GM12865 (cell line): ENCODE measurements at regions not wholly inside any gene's neighbourhood (a gene's known extent, or its start where the extent isn't known, plus 50 kb on each side); places are given as distances from the start of the nearest gene placed in this dataset.

Experiments used
- DNase-seq: peaks from one replicate; pipeline ENCODE4 v3.0.0; 2010; ENCODE audit warnings: low read depth
- H3K4me3 ChIP-seq: 2 replicates; pipeline ENCODE4 v1.5.1; 2011; ENCODE audit warnings: mild to moderate bottlenecking, low read depth, low read length, control low read depth
- TF ChIP-seq, protein P1 (sequence below): IDR thresholded peaks from 2 replicates; pipeline ENCODE4 v1.5.1; 2011; ENCODE audit warnings: low read length, control low read depth, low read depth, inconsistent platforms; ENCODE audit not compliant: insufficient read depth; ENCODE audit errors: missing control alignments

- TF ChIP-seq, protein P1, sequence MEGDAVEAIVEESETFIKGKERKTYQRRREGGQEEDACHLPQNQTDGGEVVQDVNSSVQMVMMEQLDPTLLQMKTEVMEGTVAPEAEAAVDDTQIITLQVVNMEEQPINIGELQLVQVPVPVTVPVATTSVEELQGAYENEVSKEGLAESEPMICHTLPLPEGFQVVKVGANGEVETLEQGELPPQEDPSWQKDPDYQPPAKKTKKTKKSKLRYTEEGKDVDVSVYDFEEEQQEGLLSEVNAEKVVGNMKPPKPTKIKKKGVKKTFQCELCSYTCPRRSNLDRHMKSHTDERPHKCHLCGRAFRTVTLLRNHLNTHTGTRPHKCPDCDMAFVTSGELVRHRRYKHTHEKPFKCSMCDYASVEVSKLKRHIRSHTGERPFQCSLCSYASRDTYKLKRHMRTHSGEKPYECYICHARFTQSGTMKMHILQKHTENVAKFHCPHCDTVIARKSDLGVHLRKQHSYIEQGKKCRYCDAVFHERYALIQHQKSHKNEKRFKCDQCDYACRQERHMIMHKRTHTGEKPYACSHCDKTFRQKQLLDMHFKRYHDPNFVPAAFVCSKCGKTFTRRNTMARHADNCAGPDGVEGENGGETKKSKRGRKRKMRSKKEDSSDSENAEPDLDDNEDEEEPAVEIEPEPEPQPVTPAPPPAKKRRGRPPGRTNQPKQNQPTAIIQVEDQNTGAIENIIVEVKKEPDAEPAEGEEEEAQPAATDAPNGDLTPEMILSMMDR, result no peak
- DNase-seq, result no peak
- no peak overlapping the region for H3K4me3 ChIP-seq
These were observed 970.3 kb upstream of the RBFOX1 start for GRCh38 chr16:6362321-6362720.

DNA sequence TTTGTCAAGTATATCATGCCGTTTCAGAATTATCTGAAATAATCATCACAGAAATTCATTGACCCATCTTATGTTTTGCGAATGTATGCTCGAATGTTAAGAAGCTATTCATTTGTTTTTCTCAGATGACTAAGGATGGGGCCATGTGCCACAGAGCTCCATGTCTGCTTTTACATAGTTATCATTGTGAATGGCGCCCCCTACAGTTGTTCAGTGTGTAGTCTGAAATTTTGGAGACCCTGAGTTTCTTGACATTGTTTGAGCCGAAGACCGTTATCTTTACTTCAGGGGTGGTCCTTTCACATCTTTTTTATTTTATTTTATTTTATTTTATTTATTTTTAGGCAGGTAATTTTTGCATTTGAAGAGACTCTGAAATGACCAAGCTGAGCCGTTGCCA is 972.0 kb upstream of the RBFOX1 start:
- DNase-seq, result no peak
- no peak overlapping the region for H3K4me3 ChIP-seq
- TF ChIP-seq, protein P1, result no peak

GRCh38 chr16:6356911-6357310 is 975.7 kb upstream of the RBFOX1 start:
- DNase-seq, result no peak
- H3K4me3 ChIP-seq, result no peak overlapping the region
- TF ChIP-seq, protein P1, result no peak

DNA sequence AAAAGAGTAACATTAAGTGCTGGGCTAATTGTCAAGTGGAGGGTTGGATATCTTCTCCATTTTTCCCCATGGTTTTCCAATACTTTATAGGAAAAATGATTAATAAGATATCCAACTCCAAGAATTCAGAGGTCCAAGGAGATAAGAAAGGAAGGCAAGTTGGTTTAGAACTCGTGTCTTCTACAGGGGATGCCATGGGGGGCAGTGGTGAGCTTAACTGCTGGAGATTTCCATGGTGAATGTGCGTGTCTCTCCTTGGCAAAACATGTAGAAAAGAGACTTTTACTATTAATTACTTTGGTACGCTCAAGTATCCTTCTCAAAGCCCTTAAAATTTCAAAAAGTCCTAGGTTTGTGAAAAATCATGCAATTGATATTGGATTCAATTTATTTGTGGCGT is 982.9 kb upstream of the RBFOX1 start:
- TF ChIP-seq, protein P1, result no peak
- DNase-seq, result no peak
- H3K4me3 ChIP-seq, result no peak overlapping the region

DNA sequence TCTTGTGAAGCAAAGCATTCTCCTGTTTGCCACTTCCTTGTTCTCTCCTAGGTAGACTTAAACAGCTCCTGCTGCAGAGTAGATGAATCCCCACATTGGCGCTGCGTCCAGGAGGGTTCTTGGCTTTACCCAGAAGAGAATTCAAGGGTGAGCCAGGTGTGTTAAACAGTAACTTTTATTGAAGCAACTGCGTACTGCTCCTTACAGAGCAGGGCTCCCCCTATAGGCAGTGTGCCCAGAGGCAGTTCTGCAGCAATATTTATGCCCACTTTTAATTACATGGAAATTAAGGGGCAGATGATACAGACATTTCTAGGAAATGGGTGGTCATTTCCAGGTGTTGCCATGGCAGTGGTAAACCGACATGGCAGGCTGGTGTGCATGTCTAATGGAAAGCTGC is 987.6 kb upstream of the RBFOX1 start:
- no peak for DNase-seq
- TF ChIP-seq, protein P1, result no peak
- H3K4me3 ChIP-seq, result no peak overlapping the region

DNA sequence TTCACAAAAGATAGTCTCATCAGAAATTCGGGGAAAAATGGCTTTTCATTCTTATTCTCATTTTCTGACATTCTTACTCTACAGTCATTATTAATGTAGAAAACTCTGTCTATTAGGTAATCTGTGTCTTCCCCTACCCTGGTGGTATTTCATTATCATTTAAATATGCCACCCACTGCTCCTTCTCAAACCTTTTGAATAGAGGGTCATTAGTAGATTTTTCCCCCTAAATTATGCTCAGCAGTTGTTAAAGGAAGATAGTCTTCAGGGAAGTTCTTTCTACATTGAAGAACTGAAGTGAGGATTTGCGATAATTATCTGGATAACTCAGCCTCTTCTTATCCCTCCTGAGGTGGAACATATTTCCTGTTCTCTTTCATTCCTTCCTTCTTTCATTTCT is 989.5 kb upstream of the RBFOX1 start:
- DNase-seq, result no peak
- no peak overlapping the region for H3K4me3 ChIP-seq
- TF ChIP-seq, protein P1, result no peak

- DNase-seq, result no peak
- TF ChIP-seq, protein P1, result no peak
- H3K4me3 ChIP-seq, result no peak overlapping the region
These were observed 990.7 kb upstream of the RBFOX1 start for GRCh38 chr16:6341981-6342380.
